ENCODE measurements at regions not wholly inside any gene's neighbourhood (a gene's known extent, or its start where the extent isn't known, plus 50 kb on each side); places are given as distances from the start of the nearest gene placed in this dataset.

- BruUV-seq (replicated peaks): no TSS peak
- no peaks in the 10 kb centered on the region for H4K20me1 ChIP-seq (replicated peaks; ENCODE audit: control insufficient read depth, insufficient read depth, low read length)
- peak; percentile 98 for ATAC-seq
- H3K27ac ChIP-seq (ENCODE audit: extremely low read depth, low read depth, low read length): no peak overlapping the region
- no peaks in the 10 kb centered on the region for H3K79me2 ChIP-seq (ENCODE audit: control insufficient read depth, insufficient read depth, low read length)
- no peaks in the 10 kb centered on the region for H3K9me3 ChIP-seq (replicated peaks; ENCODE audit: control insufficient read depth, insufficient read depth, low read depth, low read length)
- intact Hi-C loops (cut with micrococcal nuclease) (no loop called here), in situ Hi-C loops (cut with MboI) (loop anchor here (25.0 kb wide), 1 partner anchor 685 kb away; no protein-coding TSS in a partner anchor)
- no peak overlapping the region for H3K4me2 ChIP-seq (ENCODE audit: insufficient read depth, low read length)
- 0% methylated on average over 8 of the region's 8 CpGs for WGBS (ENCODE audit: insufficient coverage, low coverage, missing lambda C conversion rate)
- no peaks in the 10 kb centered on the region for H3K9me1 ChIP-seq (ENCODE audit: control insufficient read depth, insufficient read depth, low read length)
- DNase-seq (ENCODE audit: extremely low read depth in 1 of 4, low spot score in 3 of 4): peak; percentile 65 to 72 (median 71)
- H3K4me3 ChIP-seq: no peak overlapping the region
- peak; percentile 78 for FAIRE-seq
- CTCF ChIA-PET (ENCODE audit: low intra/inter-chr PET ratio): no interaction called here
- H2AFZ ChIP-seq (ENCODE audit: low read depth, low read length): no peak overlapping the region
- no peaks in the 10 kb centered on the region for H3K4me1 ChIP-seq (replicated peaks in 1 of 2; ENCODE audit: control insufficient read depth in 2 of 2, insufficient read depth in 2 of 2, low read length in 2 of 2)
- H3K36me3 ChIP-seq (ENCODE audit: control insufficient read depth, insufficient read depth, low read length): no peaks in the 10 kb centered on the region
- POLR2A ChIA-PET: interaction anchor here (0.9 kb wide), 1 partner anchor 10 kb away, joined by 3 read pairs; no protein-coding TSS in a partner anchor
- peaks cover 2 to 48% of the 10 kb centered on the region in 2 experiments; a peak in 4 of 5 replicates for H3K27me3 ChIP-seq (ENCODE audit: control insufficient read depth in 2 of 2, insufficient read depth in 2 of 2, low read length in 2 of 2)
- no peak overlapping the region for H3K9ac ChIP-seq (ENCODE audit: insufficient read depth in 1 of 2, low read depth in 2 of 2, low read length in 2 of 2)
- TF ChIP-seq MCM3 (IDR thresholded peaks at IDR 0.05) (no peak), SAFB (IDR thresholded peaks at IDR 0.05; ENCODE audit: borderline replicate concordance, low read depth, low read length) (no peak), MBD2 (IDR thresholded peaks at IDR 0.05; ENCODE audit: borderline replicate concordance, low read depth) (no peak), HDAC8 (tag; IDR thresholded peaks at IDR 0.05) (no peak), CBX5 (IDR thresholded peaks at IDR 0.05; ENCODE audit: borderline replicate concordance, low read depth) (no peak), CHCHD3 (CRISPR knock-in tag; IDR thresholded peaks at IDR 0.05) (no peak), ATF2 (CRISPR knock-in tag; IDR thresholded peaks at IDR 0.05) (no peak), NR3C1 (CRISPR knock-in tag; IDR thresholded peaks at IDR 0.05) (no peak), ETS1 (conservative IDR thresholded peaks at IDR 0.05; ENCODE audit: control insufficient read depth, low read depth, low read length) (no peak), KLF6 (CRISPR knock-in tag; IDR thresholded peaks at IDR 0.05; ENCODE audit: borderline replicate concordance) (no peak), HEY1 (CRISPR knock-in tag; IDR thresholded peaks at IDR 0.05; ENCODE audit: borderline replicate concordance) (no peak), HMG20A (CRISPR knock-in tag; conservative IDR thresholded peaks at IDR 0.05) (no peak), SP1 (CRISPR knock-in tag; IDR thresholded peaks at IDR 0.05) (no peak), STAT5B (CRISPR knock-in tag; IDR thresholded peaks at IDR 0.05) (no peak), ZNF512 (tag; IDR thresholded peaks at IDR 0.05) (no peak)
- TF ChIP-seq, protein P1, sequence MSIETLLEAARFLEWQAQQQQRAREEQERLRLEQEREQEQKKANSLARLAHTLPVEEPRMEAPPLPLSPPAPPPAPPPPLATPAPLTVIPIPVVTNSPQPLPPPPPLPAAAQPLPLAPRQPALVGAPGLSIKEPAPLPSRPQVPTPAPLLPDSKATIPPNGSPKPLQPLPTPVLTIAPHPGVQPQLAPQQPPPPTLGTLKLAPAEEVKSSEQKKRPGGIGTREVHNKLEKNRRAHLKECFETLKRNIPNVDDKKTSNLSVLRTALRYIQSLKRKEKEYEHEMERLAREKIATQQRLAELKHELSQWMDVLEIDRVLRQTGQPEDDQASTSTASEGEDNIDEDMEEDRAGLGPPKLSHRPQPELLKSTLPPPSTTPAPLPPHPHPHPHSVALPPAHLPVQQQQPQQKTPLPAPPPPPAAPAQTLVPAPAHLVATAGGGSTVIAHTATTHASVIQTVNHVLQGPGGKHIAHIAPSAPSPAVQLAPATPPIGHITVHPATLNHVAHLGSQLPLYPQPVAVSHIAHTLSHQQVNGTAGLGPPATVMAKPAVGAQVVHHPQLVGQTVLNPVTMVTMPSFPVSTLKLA (conservative IDR thresholded peaks at IDR 0.05): no peak
- TF ChIP-seq, protein P2, sequence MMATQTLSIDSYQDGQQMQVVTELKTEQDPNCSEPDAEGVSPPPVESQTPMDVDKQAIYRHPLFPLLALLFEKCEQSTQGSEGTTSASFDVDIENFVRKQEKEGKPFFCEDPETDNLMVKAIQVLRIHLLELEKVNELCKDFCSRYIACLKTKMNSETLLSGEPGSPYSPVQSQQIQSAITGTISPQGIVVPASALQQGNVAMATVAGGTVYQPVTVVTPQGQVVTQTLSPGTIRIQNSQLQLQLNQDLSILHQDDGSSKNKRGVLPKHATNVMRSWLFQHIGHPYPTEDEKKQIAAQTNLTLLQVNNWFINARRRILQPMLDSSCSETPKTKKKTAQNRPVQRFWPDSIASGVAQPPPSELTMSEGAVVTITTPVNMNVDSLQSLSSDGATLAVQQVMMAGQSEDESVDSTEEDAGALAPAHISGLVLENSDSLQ (IDR thresholded peaks at IDR 0.05): no peak
Measured at GRCh38 chr12:107622001-107622400, 63.6 kb upstream of the PWP1 start.
